ENCODE measurements at regions not wholly inside any gene's neighbourhood (a gene's known extent, or its start where the extent isn't known, plus 50 kb on each side); places are given as distances from the start of the nearest gene placed in this dataset.
"Not testable (repeated sequence)": the region's sequence is repeated elsewhere in the genome, so short reads cannot be mapped to it uniquely, and the experiment has no call there.

- Histone ChIP-seq H3K36me3 (replicated peaks; ENCODE audit: control insufficient read depth, insufficient read depth, low read length) (no peaks in the 10 kb centered on the region), H3K4me3 (ENCODE audit: insufficient read depth, low read depth, low read length) (no peak overlapping the region), H3K27me3 (ENCODE audit: control insufficient read depth, insufficient read depth, low read length) (no peaks in the 10 kb centered on the region)
- DNase-seq: no peak
Observed at GRCh38 chr20:19112828-19113227, 99.6 kb upstream of the SLC24A3 start.

- DNase-seq: no peak
- H3K36me3 ChIP-seq (replicated peaks; ENCODE audit: control insufficient read depth, insufficient read depth, low read length): no peaks in the 10 kb centered on the region
- H3K27me3 ChIP-seq (ENCODE audit: control insufficient read depth, insufficient read depth, low read length): no peaks in the 10 kb centered on the region
- no peak overlapping the region for H3K4me3 ChIP-seq (ENCODE audit: insufficient read depth, low read depth, low read length)
Observed at GRCh38 chr20:19113343-19113930, 99.0 kb upstream of the SLC24A3 start.

GRCh38 chr20:19114410-19114809 is 98.0 kb upstream of the SLC24A3 start:
- no peak for DNase-seq
- Histone ChIP-seq H3K27me3 (ENCODE audit: control insufficient read depth, insufficient read depth, low read length) (no peaks in the 10 kb centered on the region), H3K36me3 (replicated peaks; ENCODE audit: control insufficient read depth, insufficient read depth, low read length) (no peaks in the 10 kb centered on the region), H3K4me3 (ENCODE audit: insufficient read depth, low read depth, low read length) (no peak overlapping the region)

- Histone ChIP-seq H3K4me3 (ENCODE audit: insufficient read depth, low read depth, low read length) (no peak overlapping the region), H3K27me3 (ENCODE audit: control insufficient read depth, insufficient read depth, low read length) (no peaks in the 10 kb centered on the region), H3K36me3 (replicated peaks; ENCODE audit: control insufficient read depth, insufficient read depth, low read length) (no peaks in the 10 kb centered on the region)
- DNase-seq: no peak
Observed at GRCh38 chr20:19115581-19115980, 96.9 kb upstream of the SLC24A3 start.

GRCh38 chr20:19120011-19120410 is 92.4 kb upstream of the SLC24A3 start:
- Histone ChIP-seq H3K36me3 (replicated peaks; ENCODE audit: control insufficient read depth, insufficient read depth, low read length) (no peaks in the 10 kb centered on the region), H3K27me3 (ENCODE audit: control insufficient read depth, insufficient read depth, low read length) (no peaks in the 10 kb centered on the region), H3K4me3 (ENCODE audit: insufficient read depth, low read depth, low read length) (no peak overlapping the region)
- no peak for DNase-seq

- H3K4me3 ChIP-seq (ENCODE audit: insufficient read depth, low read depth, low read length): no peak overlapping the region
- H3K27me3 ChIP-seq (ENCODE audit: control insufficient read depth, insufficient read depth, low read length): no peaks in the 10 kb centered on the region
- no peak for DNase-seq
- H3K36me3 ChIP-seq (replicated peaks; ENCODE audit: control insufficient read depth, insufficient read depth, low read length): no peaks in the 10 kb centered on the region
Observed at GRCh38 chr20:19120569-19120968, 91.9 kb upstream of the SLC24A3 start.

- Histone ChIP-seq H3K27me3 (ENCODE audit: control insufficient read depth, insufficient read depth, low read length) (no peaks in the 10 kb centered on the region), H3K36me3 (replicated peaks; ENCODE audit: control insufficient read depth, insufficient read depth, low read length) (no peaks in the 10 kb centered on the region), H3K4me3 (ENCODE audit: insufficient read depth, low read depth, low read length) (no peak overlapping the region)
- no peak for DNase-seq
Observed at GRCh38 chr20:19121463-19121862, 91.0 kb upstream of the SLC24A3 start.

- H3K4me3 ChIP-seq (ENCODE audit: insufficient read depth, low read depth, low read length): no peak overlapping the region
- DNase-seq: no peak
- H3K36me3 ChIP-seq (replicated peaks; ENCODE audit: control insufficient read depth, insufficient read depth, low read length): no peaks in the 10 kb centered on the region
- no peaks in the 10 kb centered on the region for H3K27me3 ChIP-seq (ENCODE audit: control insufficient read depth, insufficient read depth, low read length)
Observed at GRCh38 chr20:19121916-19122315, 90.5 kb upstream of the SLC24A3 start.

- no peaks in the 10 kb centered on the region for H3K36me3 ChIP-seq (replicated peaks; ENCODE audit: control insufficient read depth, insufficient read depth, low read length)
- no peak overlapping the region for H3K4me3 ChIP-seq (ENCODE audit: insufficient read depth, low read depth, low read length)
- H3K27me3 ChIP-seq (ENCODE audit: control insufficient read depth, insufficient read depth, low read length): no peaks in the 10 kb centered on the region
- no peak for DNase-seq
Observed at GRCh38 chr20:19122395-19122794, 90.0 kb upstream of the SLC24A3 start.

- no peaks in the 10 kb centered on the region for H3K27me3 ChIP-seq (ENCODE audit: control insufficient read depth, insufficient read depth, low read length)
- no peaks in the 10 kb centered on the region for H3K36me3 ChIP-seq (replicated peaks; ENCODE audit: control insufficient read depth, insufficient read depth, low read length)
- no peak overlapping the region for H3K4me3 ChIP-seq (ENCODE audit: insufficient read depth, low read depth, low read length)
- DNase-seq: no peak
Observed at GRCh38 chr20:19125508-19125907, 86.9 kb upstream of the SLC24A3 start.

GRCh38 chr20:19129306-19129705 is 83.1 kb upstream of the SLC24A3 start:
- Histone ChIP-seq H3K36me3 (replicated peaks; ENCODE audit: control insufficient read depth, insufficient read depth, low read length) (no peaks in the 10 kb centered on the region), H3K4me3 (ENCODE audit: insufficient read depth, low read depth, low read length) (no peak overlapping the region), H3K27me3 (ENCODE audit: control insufficient read depth, insufficient read depth, low read length) (no peaks in the 10 kb centered on the region)
- no peak for DNase-seq

- no peaks in the 10 kb centered on the region for H3K27me3 ChIP-seq (ENCODE audit: control insufficient read depth, insufficient read depth, low read length)
- no peak overlapping the region for H3K4me3 ChIP-seq (ENCODE audit: insufficient read depth, low read depth, low read length)
- no peak for DNase-seq
- no peaks in the 10 kb centered on the region for H3K36me3 ChIP-seq (replicated peaks; ENCODE audit: control insufficient read depth, insufficient read depth, low read length)
Observed at GRCh38 chr20:19129976-19130612, 82.3 kb upstream of the SLC24A3 start.

GRCh38 chr20:19130613-19130984 is 81.8 kb upstream of the SLC24A3 start:
- Histone ChIP-seq H3K4me3 (ENCODE audit: insufficient read depth, low read depth, low read length) (no peak overlapping the region), H3K27me3 (ENCODE audit: control insufficient read depth, insufficient read depth, low read length) (no peaks in the 10 kb centered on the region), H3K36me3 (replicated peaks; ENCODE audit: control insufficient read depth, insufficient read depth, low read length) (no peaks in the 10 kb centered on the region)
- no peak for DNase-seq

- Histone ChIP-seq H3K27me3 (ENCODE audit: control insufficient read depth, insufficient read depth, low read length) (no peaks in the 10 kb centered on the region), H3K36me3 (replicated peaks; ENCODE audit: control insufficient read depth, insufficient read depth, low read length) (no peaks in the 10 kb centered on the region), H3K4me3 (ENCODE audit: insufficient read depth, low read depth, low read length) (no peak overlapping the region)
- DNase-seq: no peak
Observed at GRCh38 chr20:19137641-19138040, 74.8 kb upstream of the SLC24A3 start.

- Histone ChIP-seq H3K4me3 (ENCODE audit: insufficient read depth, low read depth, low read length) (no peak overlapping the region), H3K27me3 (ENCODE audit: control insufficient read depth, insufficient read depth, low read length) (no peaks in the 10 kb centered on the region), H3K36me3 (replicated peaks; ENCODE audit: control insufficient read depth, insufficient read depth, low read length) (no peaks in the 10 kb centered on the region)
- DNase-seq: no peak
Observed at GRCh38 chr20:19138758-19139157, 73.7 kb upstream of the SLC24A3 start.

GRCh38 chr20:19139584-19139983 is 72.9 kb upstream of the SLC24A3 start:
- H3K4me3 ChIP-seq (ENCODE audit: insufficient read depth, low read depth, low read length); H3K36me3 ChIP-seq (replicated peaks; ENCODE audit: control insufficient read depth, insufficient read depth, low read length); H3K27me3 ChIP-seq (ENCODE audit: control insufficient read depth, insufficient read depth, low read length); DNase-seq: not testable (repeated sequence)

All from H7 (cell line).